Activated CD4-positive, alpha-beta T cell treated with anti-CD3 and anti-CD28 coated beads, Interleukin-2, Interleukin-4, amounts not matched to agents 100 ng/mL and 50 ng/mL, durations not matched to agents 16 hours and 8 hours (primary cell): ENCODE measurements at regions not wholly inside any gene's neighbourhood (a gene's known extent, or its start where the extent isn't known, plus 50 kb on each side); places are given as distances from the start of the nearest gene placed in this dataset.

ENCODE experiments used
- DNase-seq: peaks from one replicate; pipeline ENCODE4 v3.0.0-alpha.2; 2020; ENCODE audit warnings: low spot score

DNA sequence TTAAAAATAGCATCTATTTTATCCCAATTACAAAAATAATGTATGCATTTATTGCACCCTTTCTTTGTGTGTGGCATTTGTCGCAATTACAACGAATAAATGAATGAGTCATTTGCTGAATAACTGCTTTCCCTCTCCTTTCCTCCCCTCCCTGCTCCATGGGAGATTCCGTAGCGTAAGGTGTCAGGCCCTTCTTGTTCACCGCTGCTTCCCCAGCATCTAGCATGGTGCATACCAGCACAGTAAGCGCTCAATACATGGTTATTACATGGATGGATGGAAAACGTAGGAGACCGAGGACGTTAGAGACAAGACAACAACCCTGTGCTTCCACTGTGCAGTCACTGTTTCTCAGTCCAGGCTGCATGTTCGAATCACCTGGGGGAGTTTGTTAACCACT lies 336.0 kb upstream of the EEF2KMT start:
- no peak for DNase-seq

DNA sequence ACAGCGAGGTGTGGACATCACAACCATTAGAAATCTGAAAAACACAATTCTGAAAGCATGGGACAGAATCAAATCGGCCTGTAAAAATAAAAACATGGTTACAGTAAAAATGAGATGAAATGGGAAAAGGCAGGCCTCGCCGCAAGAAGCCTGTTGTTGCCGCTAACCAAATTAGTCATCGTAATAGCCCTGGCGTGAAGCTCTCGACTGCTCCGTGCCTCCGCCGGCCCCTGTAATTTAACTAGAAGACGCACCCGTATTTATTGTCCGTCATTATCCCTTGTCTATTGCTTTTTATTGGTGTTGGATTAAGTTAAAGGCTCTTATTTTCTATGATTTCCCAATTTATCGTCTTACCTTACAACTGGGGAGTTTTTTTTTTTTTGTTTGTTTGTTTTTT lies 334.6 kb upstream of the EEF2KMT start:
- DNase-seq: no peak

DNA sequence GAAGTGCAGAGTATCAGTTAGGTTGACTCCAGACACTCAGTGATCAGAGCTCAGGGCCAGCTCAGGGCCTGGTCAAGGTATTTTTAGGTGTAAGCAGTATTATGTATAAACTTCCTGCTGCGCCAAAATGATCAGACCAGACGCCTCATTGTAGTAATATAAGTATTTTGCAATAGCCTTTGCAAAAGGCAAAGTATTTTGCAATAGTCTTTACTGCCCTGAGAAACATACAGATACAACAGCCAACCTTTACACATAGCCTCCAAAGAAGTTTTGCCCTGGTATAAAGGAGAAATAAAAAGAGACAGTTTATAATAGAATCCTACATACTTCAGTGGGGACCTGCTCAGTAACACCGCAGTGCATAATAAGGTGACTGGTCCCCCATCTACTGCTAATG lies 333.0 kb upstream of the EEF2KMT start:
- no peak for DNase-seq

DNA sequence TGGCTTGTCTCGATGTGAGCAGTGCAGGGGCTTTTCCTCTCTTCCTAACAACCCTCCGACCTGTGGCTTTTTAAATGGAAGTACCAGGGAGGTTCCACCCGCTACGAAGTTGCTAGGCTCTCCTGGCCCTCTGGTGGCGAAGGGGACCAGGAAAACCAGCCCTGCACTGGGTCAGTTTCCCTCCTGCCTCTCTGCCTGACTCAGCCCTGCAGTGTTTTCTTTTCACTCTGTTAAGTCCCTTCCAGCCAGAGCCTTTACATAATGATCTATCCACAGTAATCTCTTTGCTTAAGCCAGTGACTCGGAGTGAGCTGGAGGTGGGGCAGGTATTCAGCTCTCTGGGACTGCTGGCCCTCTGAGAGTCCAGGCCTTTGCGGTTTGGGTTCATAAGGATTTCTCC lies 331.3 kb upstream of the EEF2KMT start:
- no peak for DNase-seq

DNA sequence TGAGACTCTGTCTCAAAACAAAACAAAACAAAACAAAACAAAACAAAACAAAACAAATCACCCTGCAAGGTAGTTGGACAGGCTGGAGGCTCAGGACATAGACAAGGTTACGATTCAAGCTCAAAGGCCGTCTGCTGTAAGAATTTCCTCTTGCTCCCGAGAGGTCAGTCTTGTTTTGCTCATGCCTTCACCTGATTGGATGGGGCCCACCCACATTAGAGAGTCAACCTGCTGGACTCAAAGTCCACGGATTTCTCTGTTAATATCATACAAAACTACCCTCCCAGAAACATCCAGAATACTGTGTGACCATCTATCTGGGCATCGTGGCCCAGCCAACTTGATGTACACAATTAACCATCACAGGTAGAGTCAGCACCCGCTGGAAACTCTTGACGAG lies 330.0 kb upstream of the EEF2KMT start:
- no peak for DNase-seq

DNA sequence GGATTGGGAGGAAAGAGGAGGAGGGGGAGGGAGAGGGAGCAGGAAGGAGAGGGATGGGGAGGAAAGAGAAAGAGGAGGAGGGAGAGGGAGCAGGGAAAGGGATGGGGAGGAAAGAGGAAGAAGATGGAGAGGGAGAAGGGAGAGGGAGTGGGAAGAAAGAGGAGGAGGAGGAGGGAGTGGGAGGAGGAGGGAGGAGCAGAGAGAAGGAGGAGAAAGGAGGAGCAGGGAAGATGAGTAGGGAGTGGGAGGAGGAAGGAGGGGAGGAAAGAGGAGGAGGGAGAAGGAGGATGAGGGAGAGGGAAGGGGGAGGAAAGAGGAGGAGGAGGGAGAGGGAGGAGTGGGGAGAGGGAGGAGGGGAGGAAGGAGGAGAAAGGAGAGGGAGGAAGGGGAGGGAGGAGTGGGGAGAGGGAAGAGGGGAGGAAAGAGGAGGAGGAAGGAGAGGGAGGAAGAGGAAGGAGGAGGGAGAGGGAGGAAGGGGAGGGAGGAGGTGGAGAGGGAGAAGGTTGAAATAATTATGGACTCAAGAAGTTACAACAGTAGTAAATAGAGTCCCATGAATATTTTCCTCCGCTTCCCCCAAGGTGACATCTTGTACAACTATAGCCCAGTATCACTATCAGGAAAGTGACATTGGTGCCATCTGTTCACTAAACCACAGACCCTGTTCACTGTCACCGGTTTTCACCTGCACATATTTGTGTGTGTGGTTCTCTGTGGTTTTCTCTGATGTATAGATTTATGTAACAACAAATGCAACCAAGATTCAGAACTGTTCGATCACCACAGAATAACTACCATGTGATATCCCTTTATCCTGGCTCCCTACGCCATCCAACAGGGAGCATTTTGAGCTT lies 325.3 kb upstream of the EEF2KMT start:
- no peak for DNase-seq

DNA sequence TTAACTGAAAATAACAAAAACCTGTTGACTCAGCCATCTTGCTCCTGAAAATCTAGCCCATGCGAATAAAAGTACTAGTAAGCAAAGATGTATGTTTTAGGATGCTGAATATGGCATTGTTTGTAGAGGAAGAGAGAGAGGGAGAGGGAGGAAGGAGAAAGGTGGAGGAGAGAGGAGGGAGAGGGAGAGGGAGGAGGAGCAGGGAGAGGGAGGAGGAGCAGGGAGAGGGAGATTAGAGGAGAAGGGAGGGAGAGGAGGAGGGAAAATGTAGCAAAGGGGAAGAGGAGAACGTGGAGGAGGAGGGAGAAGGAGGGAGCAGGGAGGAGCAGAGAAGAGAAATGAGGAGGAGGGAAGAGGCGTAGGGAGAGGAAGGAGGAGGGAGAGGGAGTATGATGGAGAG lies 324.5 kb upstream of the EEF2KMT start:
- DNase-seq: no peak

DNA sequence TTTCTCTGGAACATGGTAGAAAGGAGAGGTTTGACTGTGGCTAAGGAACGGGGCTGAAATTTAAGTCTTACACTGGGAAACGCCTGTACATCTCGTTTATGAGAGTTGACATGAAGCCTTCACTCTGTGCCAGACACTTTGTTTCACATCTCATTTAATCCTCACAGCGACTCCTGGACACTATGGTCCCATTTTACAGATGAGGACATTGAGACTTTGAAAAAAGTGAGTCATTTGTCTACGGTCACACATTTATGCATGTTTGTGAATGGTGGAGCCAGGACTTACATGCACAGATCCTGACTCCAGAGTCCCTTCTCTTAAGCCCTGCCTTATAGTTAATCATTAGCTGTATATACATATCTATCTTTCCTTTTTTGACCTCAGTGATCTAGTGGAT lies 318.4 kb upstream of the EEF2KMT start:
- no peak for DNase-seq

DNA sequence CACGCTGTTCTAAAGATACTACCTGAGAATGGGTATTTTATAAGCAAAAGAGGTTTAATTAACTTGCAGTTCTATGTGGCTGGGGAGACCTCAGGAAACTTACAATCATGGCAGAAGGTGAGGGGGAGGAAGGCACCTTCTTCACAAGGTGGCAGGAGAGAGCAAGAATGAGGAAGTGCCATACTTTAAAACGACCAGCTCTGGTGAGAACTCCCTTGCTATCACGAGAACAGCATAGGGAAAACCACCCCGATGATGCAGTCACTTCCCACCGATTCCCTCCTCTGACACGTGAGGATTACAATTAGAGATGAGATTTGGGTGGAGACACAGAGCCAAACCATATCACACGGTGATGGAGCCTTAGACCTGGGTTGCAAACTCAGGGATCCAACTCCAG lies 317.5 kb upstream of the EEF2KMT start:
- no peak for DNase-seq

DNA sequence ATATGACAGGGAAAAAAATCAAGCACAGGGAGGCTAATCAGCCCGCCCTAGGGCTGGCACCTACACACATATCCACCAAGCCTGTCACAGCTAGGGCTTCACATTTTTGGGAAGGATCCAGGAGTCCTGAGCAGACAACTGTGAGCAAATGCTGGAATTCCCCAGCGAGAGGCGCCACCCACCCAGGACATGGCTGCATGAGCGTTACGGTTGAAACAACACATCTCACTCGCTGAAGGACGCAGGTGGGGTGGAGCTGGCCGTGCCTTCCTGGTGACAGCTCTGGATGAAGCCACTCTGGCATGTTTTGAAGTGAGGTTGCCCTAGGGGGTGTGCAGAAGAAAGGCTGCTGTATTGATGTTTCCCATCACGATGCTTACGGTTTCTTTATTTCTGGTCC lies 315.1 kb upstream of the EEF2KMT start:
- DNase-seq: no peak

DNA sequence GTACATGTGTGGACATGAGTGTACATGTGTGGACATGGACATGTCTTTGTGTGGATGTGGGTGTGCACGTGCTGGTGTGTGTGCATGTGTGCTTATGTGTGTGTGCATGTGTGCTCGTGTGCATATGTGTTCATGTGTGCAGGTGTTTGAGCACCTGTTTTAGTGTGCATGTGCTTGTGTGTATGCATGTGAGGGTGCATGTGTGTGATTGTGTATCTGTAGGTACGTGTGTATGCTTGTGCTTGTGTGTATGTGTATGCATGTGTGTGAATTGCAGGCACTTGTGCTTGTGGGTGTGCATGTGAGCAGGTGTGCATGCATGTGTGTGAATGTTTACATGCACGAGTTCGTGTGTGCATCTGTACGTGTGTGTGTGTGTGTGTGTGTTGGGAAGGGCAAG lies 300.6 kb upstream of the EEF2KMT start:
- no peak for DNase-seq

DNA sequence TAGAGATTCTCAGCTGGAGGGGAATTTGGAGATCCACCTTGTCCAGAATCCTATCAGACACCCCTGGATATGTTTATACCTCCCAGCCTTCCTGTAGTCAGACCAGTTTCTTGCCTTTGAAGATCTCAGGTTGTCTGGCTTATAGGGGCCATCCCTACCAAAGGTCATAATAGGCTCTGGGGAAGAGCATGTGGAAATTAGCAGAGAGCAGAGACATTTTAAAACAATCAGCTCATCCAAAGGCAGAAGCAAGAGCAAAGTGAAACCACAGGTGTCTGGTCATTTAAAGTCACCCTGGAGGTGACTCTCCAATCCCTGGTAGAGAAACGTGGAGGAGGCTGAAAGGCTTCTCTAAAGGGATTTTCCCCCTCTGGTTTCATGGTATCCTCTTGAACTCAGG lies 299.3 kb upstream of the EEF2KMT start:
- no peak for DNase-seq

DNA sequence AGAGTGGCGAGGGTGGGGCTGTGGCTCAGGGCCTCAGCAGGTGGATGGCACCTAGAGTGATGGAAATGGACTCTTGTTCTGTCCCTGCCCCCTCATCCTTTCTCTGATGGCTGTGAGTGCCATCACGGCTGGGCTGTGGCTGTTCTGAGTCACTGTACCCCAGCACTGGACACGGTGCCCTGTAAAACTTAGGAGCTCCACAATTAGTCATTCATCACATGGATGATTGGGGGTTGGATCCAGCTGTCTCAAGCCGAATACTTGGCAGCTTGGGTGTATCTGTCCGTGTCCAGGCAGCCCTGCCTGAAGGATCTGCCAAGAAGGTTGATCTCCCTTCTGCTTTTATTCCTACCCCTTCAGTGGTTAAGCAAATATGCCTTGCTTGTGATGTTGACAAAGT lies 295.5 kb upstream of the EEF2KMT start:
- DNase-seq: no peak

DNA sequence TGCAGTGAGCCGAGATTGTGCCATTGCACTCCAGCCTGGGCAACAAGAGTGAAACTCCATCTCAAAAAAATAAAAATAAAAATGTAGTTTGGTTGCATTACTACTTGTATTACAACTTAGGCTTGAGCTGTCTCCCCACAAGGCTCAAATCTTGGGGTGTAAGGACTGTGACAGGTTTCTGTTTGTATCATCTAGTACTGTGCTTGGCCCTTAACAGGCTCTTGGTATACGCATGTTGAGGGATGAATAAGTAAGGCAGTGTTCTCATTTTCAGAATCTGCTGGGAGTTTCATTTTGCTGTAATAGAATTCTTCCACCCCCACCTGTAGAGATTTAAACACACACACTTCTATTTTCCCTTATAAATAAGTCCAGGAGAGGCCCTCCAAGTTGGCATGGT lies 289.4 kb upstream of the EEF2KMT start:
- peak; percentile 24 for DNase-seq

DNA sequence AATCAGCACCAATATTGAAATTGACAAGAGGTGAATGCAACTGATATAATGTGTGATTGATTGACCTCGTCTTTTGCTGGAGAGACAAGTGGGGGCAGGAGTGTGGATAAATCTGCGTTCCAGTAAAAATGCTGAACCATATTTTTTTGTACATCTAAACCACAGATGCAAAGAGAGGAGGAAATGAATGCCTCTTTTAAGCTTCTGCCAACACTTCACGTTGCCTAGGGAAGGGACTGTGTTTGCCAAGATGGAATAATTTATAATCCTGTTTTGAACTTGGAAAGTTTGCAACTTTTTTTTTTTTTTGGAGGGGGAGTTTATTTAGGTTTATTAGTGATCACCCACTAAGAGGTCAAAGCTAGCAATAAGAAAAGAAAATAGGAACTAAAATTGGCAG lies 288.2 kb upstream of the EEF2KMT start:
- no peak for DNase-seq

DNA sequence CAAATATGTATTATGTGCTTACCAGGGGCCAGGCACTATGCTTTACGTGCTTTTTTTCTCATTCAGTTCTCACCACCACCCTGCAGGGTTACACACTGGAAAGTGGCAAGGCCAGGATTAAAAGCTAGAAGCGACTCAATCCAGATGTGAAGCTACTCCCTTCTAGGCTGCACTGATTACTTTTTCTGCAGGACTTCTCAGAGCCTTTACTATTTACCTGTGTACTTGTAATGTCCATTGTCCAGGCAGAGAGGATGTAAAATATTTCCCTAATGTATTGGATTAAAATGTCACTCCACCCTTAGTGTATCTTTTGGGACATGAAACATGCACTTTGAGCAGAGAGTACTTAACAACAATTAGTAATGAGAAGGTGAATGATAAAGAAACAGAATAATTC lies 287.5 kb upstream of the EEF2KMT start:
- DNase-seq: no peak

DNA sequence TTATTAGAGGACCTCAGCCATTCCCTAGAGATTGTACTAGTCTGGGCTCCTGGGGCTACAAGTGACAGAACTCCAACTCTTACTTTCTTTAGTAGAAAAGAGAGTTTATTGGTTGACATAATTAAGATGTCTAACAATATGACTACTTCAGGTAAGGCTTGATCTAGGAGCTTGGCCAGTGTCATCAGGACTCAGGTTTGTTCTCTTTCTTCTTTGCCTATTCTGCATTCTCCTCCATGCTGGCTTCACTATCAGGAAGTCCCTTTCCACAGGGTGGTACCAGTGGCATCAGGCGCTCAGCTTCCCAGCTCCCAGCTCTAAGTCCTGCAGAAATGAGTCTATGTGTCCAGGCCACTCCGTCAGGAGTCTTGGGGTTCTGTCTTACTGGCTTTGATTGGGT lies 286.1 kb upstream of the EEF2KMT start:
- DNase-seq: no peak

DNA sequence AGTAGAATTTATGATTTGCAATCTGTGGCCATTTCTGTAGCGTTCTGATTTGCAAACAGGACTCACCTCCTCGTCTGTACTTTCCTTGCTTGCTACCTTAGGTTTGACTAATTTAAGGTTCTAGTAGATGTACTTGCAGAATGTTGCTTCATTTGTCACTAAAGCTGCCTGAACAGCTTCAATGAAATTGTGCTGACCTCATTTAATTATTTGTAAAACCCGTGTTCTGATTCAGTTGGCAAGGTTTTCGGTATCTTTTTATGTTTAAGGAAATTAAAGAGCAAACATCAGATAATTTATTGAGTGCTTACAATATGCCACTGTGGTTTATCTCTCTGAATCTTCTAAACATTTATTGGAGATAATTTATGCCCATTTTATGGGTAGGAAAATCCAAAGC lies 284.9 kb upstream of the EEF2KMT start:
- DNase-seq: no peak

DNA sequence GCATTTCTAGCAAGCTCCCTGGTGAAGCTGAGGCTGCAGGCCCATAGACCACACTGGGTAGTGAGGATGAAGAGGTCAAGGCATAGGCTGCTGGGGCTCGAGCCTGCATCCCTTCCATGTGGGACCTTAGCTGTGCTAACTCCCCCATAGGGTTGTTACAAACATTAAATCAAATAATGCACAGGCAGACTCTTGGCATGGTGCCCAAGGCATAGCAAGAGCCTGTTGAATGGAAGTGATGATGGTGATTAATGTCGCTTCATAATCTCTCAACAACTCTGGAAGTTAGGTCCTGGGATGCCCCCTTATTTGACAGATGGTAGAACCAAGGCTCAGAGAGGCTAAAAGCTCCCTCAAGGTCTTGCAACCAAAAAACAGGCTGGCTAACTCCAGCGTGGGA lies 283.9 kb upstream of the EEF2KMT start:
- DNase-seq: no peak

DNA sequence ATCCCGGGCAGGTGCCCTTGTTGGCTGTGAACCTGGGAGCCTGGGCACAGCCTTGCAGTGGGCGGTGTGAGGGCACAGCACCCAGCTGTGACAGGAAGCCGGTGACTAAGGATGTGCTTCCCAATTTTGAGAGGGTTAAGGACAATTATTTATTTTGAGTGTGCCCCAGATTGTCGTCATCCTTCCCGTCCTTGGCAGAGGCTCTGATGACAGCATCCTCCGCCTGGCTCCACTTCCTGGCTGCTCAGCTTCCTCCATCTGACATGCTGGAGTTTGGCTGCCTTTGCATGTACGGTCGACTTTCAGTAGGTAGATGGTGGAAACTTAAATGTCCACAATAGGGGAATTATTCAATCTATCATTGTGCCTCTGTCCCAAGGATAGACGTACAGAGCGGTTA lies 282.4 kb upstream of the EEF2KMT start:
- no peak for DNase-seq

DNA sequence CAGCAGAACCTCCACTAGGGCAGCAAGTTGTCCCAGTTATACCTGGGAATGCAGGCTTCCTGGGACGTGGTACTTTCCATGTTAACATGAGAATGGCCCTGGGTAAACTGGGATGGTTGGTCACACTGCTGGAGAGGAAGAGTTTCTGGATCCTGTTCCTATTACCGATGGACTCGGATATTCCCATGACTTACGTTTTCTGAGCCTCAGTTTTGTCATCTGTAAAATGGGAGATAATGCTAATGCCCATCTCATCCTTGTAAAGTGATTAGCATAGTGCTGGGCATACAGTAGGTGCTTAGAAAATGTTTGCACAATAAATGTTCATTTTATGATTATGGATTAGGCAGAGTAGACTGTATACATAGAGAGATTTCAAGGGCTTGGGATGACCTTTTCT lies 280.9 kb upstream of the EEF2KMT start:
- DNase-seq: no peak

DNA sequence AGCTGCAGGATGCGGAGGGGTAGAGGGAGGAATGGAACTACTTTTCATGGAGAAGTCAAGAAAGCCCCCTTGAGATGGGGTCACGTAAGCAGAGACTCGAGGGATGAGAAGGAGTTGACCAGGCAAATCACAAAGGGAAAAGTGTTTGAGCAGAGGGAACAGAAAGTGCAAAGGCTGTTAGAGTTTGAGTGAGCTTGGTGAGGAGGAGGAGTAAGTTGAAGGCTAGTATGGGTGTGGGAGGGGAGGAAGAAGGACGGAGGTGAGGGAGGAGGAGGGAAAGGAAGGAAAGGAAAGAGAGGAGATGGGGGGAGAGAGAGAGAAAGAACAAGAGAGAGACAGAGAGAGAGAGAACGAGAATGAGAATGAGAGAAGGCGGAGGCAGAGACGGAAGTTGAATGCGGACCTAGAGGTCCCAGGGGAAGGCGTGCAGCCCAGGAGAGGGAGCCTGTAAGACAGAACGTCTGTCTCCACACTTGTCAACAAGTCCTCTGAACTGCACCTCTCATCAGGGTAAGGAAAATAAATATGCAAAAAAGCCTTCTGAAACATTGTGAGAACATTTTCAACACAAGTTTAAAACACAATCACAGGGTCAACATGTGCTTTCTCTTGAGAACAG lies 279.8 kb upstream of the EEF2KMT start:
- no peak for DNase-seq

DNA sequence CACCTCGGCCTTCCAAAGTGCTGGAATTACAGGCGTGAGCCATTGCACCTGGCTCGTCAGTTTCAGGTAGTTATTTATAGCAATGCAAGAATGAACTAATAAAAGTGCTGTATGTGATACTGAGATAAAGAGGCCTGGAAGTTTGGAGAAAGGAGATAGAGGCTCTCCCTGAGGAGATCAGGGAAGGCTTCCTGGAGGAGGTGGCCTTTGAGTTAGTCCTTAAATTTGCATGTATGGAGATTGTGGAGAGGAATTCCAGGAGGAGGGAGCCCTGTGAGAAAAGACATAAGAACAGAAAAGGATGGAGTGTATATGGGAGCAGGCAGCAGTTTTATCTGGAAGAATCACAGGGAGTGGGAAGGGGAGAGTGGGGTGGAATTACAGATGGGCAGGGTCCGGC lies 276.6 kb upstream of the EEF2KMT start:
- no peak for DNase-seq

DNA sequence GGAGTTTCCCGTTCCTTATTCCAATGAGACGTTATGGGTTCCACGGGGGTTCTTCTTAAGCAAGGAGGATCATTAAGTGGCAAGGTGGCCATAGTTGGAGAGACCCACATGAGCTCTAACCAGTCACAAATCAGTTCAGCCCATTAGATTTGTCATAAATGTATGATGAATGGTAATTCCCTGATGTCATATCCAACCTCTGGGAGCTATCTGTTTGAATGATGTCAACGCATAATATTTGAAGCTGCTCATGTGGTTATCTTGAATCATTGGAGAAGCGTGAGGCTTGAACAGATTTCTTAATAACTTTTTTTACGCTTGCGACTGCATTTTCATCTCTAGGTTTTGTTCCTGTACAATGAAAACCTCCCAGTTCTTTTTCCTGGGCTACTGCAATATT lies 270.4 kb upstream of the EEF2KMT start:
- DNase-seq: no peak
